ENCODE measurements at regions not wholly inside any gene's neighbourhood (a gene's known extent, or its start where the extent isn't known, plus 50 kb on each side); places are given as distances from the start of the nearest gene placed in this dataset.

DNA sequence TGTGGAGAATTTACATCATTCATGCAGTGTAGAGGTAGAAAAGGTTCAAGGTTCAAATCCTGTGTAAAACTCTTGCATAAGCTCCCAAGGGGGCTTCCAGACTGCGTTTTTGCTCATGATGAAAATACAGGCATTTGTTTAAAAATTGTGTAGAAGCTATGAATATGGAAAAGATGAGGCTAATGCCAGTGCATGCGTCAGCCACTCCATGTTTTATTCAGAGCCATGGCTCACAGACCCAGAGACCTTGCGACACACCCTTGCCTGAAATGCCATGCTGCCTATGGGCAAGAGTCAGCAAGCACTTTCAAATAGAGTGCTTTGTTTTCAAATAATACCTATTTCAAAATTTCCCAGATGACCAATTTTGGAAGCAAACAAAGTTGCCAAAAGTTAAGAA, 262.3 kb downstream of the TRIB2 start:
- DNase-seq: no peak

GRCh38 chr2:12980817-12981216, 264.1 kb downstream of the TRIB2 start:
- no peak for DNase-seq

DNA sequence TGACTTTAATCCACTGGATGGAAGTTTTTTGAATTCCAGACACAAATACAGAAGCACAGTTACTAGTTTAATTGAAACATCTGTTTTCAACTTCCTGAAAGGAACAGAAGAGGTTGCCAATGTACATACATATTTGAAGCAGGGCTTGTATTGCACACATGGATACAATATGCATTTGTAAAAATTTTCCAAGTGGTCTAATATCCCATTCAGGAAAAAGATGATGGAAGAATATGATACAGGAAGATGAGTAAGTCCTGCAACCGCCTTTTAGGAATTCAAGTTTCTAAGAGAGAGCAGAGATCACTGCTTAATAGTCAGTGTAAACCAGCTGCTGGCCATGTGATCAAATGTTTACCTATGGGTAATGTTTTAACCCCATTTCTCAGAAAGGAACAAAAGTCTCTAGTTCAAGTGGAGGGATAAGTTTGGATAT, 265.4 kb downstream of the TRIB2 start:
- DNase-seq: no peak

- DNase-seq: no peak
Measured at GRCh38 chr2:12987246-12987645, 270.5 kb downstream of the TRIB2 start.

GRCh38 chr2:12988279-12988678, 271.5 kb downstream of the TRIB2 start:
- no peak for DNase-seq

DNA sequence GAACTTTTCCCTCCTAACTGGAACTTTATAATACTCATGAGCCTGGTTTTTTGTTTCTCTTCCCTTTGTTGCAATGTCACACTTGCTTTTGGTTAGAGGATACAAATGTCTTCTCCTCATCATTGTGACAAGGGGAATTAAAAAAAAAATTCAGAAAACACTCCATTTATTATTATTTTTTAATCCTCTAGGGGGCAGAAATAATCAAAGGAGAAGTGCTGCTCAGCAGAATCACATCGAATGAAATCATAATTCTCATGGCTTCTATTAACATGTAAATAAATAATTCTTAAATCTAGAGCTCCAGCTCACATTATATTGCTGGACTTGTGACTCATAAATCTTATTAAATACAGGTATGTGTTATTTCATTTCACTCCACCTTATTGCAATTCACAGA, 273.8 kb downstream of the TRIB2 start:
- DNase-seq: no peak

DNA sequence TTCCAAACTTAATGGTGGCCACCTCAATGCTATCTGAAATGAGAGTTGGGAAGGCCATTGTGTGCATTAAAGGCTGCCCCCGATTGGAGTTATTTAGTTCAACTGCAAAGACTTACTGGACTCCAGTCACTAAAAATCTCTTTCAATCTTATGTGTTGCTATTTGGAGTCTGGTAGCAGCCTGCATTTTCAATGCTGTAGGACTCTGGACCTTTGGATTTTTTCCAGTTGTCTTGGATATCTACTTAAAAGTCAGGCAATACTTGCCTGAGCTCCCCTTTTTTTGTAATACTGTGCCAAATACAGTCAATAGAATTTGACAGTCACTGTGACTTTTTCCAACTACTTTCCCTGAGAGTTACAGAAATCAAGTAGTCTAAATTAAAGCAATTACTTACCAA, 281.9 kb downstream of the TRIB2 start:
- no peak for DNase-seq

- no peak for DNase-seq
Measured at GRCh38 chr2:13000664-13001363, 284.1 kb downstream of the TRIB2 start.

- no peak for DNase-seq
Measured at GRCh38 chr2:13001408-13001807, 284.7 kb downstream of the TRIB2 start.

GRCh38 chr2:13002536-13003331, 286.0 kb downstream of the TRIB2 start:
- DNase-seq: no peak

GRCh38 chr2:13003500-13003899, 286.8 kb downstream of the TRIB2 start:
- no peak for DNase-seq

- no peak for DNase-seq
Measured at GRCh38 chr2:13005048-13005447, 288.3 kb downstream of the TRIB2 start.

DNA sequence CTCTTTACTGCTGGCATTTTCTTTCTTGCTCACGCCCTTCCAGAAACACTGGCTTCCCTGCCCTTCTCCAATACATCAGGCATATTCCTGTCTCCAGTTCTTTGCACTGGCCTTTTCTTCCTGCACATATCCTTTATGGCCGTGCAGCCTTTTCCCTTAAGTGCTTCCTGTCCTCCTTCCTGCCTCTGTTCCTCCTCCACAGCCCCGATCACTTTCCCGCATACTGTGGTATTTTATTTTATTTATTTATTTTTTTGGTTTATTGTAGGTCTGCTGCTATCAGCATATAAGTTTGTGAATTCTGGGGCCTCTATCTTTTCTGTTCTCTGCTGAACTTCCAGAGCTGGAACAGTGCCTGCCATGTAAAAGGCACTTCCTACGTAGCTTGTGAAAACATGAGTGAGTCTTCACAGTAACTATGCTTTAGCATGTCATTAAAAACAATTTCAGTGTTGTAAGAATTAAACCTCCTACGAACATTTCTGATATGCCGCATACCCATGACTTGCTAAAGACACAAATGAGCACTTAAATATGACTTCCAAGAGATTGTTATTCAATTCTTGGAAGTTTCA, 289.1 kb downstream of the TRIB2 start:
- DNase-seq: no peak

GRCh38 chr2:13006426-13006825, 289.7 kb downstream of the TRIB2 start:
- DNase-seq: no peak

GRCh38 chr2:13006829-13007717, 290.3 kb downstream of the TRIB2 start:
- peak; percentile 48 for DNase-seq

DNA sequence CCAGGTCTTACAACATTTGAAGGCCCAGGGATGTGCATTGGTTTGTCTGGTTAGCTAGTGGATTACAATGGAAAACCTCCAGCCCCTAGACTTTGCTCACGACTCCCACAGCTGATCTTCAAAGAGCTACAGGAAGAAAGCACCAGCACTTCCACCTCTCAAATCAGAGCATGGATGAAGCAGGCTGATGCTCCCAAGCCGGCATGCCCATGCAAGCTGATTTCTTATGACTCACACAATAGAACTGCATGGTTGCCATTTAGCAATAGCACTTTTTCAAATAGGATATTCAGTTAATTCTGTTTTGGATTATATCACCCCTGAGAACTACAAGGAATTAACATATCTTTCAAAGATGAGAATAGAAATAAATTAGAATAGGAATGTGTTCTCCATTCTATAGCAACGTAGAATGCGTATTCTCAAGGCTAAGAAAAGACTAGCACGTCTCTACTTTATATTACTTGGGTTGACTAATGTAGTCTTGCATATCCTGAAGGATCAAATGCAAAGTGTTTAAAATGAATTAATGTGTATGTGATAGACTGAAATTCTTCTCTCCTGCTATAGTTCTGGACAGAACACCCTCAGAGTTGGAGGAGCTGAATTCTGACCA, 292.4 kb downstream of the TRIB2 start:
- no peak for DNase-seq

GRCh38 chr2:13010283-13010682, 293.5 kb downstream of the TRIB2 start:
- DNase-seq: no peak

- DNase-seq: no peak
Measured at GRCh38 chr2:13014783-13015182, 298.0 kb downstream of the TRIB2 start.

- no peak for DNase-seq
Measured at GRCh38 chr2:13015532-13016320, 299.0 kb downstream of the TRIB2 start.

DNA sequence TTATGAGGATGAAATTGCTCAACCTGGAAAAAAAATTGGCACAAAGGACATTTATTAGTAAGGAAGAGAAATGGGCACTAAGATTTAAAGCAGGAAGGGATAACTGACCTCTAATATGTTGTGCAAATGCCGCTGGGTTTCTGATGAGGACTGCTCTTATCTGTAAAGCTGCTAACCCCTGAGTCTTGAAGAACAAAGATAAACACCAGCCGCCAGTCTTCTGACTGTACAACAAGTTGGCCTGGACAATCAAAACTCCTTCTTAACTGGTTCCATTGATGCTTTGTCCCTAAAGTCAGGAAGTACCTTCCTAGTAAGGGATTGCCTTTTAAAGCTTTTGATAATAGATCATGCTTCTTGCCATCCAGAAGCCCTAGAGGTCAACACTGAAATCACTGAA, 301.8 kb downstream of the TRIB2 start:
- no peak for DNase-seq

GRCh38 chr2:13019781-13020180, 303.0 kb downstream of the TRIB2 start:
- no peak for DNase-seq

DNA sequence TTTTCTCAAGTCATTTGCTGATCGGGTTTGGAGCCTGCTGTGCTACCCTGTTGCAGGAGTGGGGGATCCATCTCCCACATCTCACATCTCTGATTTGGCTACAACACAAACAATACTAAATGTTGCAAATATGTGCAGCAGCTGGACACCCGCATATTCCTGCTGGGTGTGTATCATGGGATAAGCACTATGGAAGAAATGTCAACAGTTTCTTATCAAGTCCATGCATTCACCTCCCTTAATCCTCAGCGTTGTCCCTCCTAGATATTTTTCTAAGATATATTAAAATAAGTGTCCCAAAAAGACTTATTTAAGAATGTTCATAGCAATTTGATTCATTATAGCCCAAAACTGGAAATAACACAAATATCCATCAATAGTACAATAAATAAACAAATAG, 303.7 kb downstream of the TRIB2 start:
- no peak for DNase-seq
